ENCODE measurements at regions not wholly inside any gene's neighbourhood (a gene's known extent, or its start where the extent isn't known, plus 50 kb on each side); places are given as distances from the start of the nearest gene placed in this dataset.
"Not testable (repeated sequence)": the region's sequence is repeated elsewhere in the genome, so short reads cannot be mapped to it uniquely, and the experiment has no call there.

GRCh38 chr1:76715474-76715873, 151.8 kb upstream of the ST6GALNAC5 start:
- no peak for TF ChIP-seq CTCF (IDR thresholded peaks at IDR 0.05; ENCODE audit: low read depth, low read length)
- DNase-seq (ENCODE audit: low read depth in 2 of 2), result no peak
- H3K4me3 ChIP-seq (replicated peaks in 1 of 2; ENCODE audit: low read depth in 2 of 2, low read length in 2 of 2), result no peak overlapping the region

DNA sequence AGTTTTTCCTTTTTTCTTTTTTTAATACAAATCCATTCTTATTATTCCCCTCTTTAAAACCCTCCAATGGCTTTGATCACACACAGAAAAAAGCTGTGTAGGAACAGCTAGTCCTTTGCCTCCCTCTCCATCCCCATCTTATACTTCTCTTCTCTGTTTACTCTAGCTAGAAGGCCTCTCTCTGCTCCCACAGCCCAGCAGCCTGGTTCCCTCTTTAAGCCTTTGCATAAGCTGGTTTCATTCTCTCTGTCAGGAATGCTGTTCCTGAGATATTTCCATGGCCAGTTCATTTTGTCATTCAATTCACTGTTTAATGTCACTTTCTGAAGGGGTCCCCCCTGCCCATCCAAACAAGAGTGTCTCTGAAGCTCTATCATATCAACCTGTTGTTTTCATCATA, 143.3 kb upstream of the ST6GALNAC5 start:
- DNase-seq (ENCODE audit: low read depth in 2 of 2), result no peak
- H3K4me3 ChIP-seq (replicated peaks in 1 of 2; ENCODE audit: low read depth in 2 of 2, low read length in 2 of 2), result no peak overlapping the region
- TF ChIP-seq CTCF (IDR thresholded peaks at IDR 0.05; ENCODE audit: low read depth, low read length), result no peak

DNA sequence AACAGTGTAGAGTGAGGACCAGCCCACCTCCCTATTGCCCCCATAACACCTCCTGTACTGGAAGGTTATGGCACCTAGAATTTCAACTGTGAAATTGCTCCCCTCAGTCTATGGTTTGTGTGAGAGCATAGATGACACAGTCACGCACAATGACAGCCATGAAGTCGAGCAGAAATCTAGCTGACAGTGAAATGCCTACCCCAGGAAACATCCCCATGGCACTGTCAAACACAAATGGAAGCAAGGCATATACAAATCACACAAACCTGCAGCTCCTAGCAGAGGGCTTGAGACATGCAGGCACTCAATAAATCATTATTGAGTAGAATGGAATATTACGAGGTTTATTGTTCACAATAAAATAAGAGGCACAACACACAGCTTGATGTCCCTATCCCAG, 142.5 kb upstream of the ST6GALNAC5 start:
- DNase-seq (ENCODE audit: low read depth in 2 of 2), result no peak
- TF ChIP-seq CTCF (IDR thresholded peaks at IDR 0.05; ENCODE audit: low read depth, low read length), result no peak
- H3K4me3 ChIP-seq (replicated peaks in 1 of 2; ENCODE audit: low read depth in 2 of 2, low read length in 2 of 2), result no peak overlapping the region

GRCh38 chr1:76725864-76726619, 141.2 kb upstream of the ST6GALNAC5 start:
- no peak overlapping the region for H3K4me3 ChIP-seq (replicated peaks in 1 of 2; ENCODE audit: low read depth in 2 of 2, low read length in 2 of 2)
- DNase-seq (ENCODE audit: low read depth in 2 of 2), result no peak
- TF ChIP-seq CTCF (IDR thresholded peaks at IDR 0.05; ENCODE audit: low read depth, low read length), result no peak

DNA sequence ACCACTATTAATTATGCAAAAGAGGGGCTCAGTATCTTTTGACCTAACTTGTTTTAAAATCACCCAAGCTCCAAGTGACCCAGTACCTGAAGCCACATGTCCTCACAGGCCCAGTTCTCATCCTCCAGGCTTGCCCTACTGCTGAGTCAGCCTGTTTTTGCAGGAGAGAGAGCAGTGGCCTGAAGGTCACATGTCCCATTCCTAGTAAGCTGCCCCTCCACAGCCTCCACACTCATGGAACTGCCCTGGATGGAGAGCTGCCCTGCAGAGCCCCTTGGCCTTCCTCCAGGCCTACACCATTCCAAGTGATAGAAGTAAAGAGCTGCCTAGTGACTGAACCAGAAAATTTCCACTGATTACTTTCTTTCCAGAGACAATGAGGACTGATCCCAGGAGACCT, 139.8 kb upstream of the ST6GALNAC5 start:
- TF ChIP-seq CTCF (IDR thresholded peaks at IDR 0.05; ENCODE audit: low read depth, low read length), result no peak
- no peak overlapping the region for H3K4me3 ChIP-seq (replicated peaks in 1 of 2; ENCODE audit: low read depth in 2 of 2, low read length in 2 of 2)
- DNase-seq (ENCODE audit: low read depth in 2 of 2), result no peak

GRCh38 chr1:76729142-76729541, 138.1 kb upstream of the ST6GALNAC5 start:
- DNase-seq (ENCODE audit: low read depth in 2 of 2), result no peak
- no peak overlapping the region for H3K4me3 ChIP-seq (replicated peaks in 1 of 2; ENCODE audit: low read depth in 2 of 2, low read length in 2 of 2)
- no peak for TF ChIP-seq CTCF (IDR thresholded peaks at IDR 0.05; ENCODE audit: low read depth, low read length)

GRCh38 chr1:76730027-76730426, 137.3 kb upstream of the ST6GALNAC5 start:
- no peak for DNase-seq (ENCODE audit: low read depth in 2 of 2)
- TF ChIP-seq CTCF (IDR thresholded peaks at IDR 0.05; ENCODE audit: low read depth, low read length), result no peak
- no peak overlapping the region for H3K4me3 ChIP-seq (replicated peaks in 1 of 2; ENCODE audit: low read depth in 2 of 2, low read length in 2 of 2)

DNA sequence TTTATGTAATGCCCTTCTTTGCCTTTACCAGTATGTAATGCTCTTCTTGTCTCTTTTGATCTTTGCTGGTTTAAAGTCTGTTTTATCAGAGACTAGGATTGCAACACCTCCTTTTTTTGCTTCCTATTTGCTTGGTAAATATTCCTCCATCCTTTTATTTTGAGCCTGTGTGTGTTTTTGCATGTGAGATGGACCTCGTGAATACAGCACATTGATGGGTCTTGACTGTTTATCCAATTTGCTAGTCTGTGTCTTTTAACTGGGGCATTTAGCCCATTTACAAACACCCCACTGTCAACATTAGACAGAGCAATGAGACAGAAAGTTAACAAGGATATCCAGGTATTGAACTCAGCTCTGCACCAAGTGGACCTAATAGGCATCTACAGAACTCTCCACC, 128.9 kb upstream of the ST6GALNAC5 start:
- not testable (repeated sequence) for DNase-seq (ENCODE audit: low read depth in 2 of 2); H3K4me3 ChIP-seq (replicated peaks in 1 of 2; ENCODE audit: low read depth in 2 of 2, low read length in 2 of 2)

- not testable (repeated sequence) for DNase-seq (ENCODE audit: low read depth in 2 of 2); H3K4me3 ChIP-seq (replicated peaks in 1 of 2; ENCODE audit: low read depth in 2 of 2, low read length in 2 of 2)
These were observed 126.3 kb upstream of the ST6GALNAC5 start for GRCh38 chr1:76740956-76741355.

Measured in cardiac fibroblast (primary cell).